NT2/D1 (cell line): ENCODE measurements at regions not wholly inside any gene's neighbourhood (a gene's known extent, or its start where the extent isn't known, plus 50 kb on each side); places are given as distances from the start of the nearest gene placed in this dataset.

Experiments
- SUZ12 ChIP-seq: IDR thresholded peaks from 2 replicates; pipeline ENCODE4 v1.6.1; 2011; ENCODE audit not compliant: insufficient read length, insufficient read depth; ENCODE audit errors: extremely low read depth
- YY1 ChIP-seq: IDR thresholded peaks from 2 replicates; pipeline ENCODE4 v1.6.1; 2011; ENCODE audit not compliant: insufficient read length, insufficient read depth
- ZNF274 ChIP-seq: IDR thresholded peaks from 2 replicates; pipeline ENCODE4 v1.6.1; 2011; ENCODE audit warnings: mild to moderate bottlenecking, low read depth, low read length

DNA sequence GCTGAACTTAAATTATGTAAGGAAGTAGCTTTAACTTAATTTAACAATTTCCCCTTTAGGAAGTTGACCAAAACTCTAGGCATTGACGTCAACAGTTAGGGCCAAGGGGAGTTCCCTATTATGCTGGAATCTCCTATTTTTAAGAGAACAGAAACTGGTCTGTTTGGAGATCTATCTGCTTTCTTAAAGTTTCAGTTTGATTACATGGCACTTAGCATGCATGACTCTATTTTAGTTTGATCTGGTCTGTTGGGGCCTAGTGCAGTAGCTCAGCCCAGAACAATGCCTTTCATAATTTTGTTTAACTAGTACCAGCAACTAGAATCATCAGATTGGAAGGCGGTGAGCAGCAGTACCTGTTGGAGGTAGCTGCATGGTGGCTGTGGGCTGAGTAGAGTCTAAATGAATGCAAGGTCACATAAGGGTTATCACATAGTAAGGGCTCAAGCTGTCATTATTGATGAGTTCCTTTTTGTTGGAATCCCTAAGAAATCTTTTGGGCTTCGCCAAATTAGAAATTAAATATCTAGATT, 60.5 kb upstream of the ZNG1B start:
- TF ChIP-seq SUZ12 (no peak), YY1 (no peak), ZNF274 (no peak)
